ENCODE measurements at regions not wholly inside any gene's neighbourhood (a gene's known extent, or its start where the extent isn't known, plus 50 kb on each side); places are given as distances from the start of the nearest gene placed in this dataset.

DNA sequence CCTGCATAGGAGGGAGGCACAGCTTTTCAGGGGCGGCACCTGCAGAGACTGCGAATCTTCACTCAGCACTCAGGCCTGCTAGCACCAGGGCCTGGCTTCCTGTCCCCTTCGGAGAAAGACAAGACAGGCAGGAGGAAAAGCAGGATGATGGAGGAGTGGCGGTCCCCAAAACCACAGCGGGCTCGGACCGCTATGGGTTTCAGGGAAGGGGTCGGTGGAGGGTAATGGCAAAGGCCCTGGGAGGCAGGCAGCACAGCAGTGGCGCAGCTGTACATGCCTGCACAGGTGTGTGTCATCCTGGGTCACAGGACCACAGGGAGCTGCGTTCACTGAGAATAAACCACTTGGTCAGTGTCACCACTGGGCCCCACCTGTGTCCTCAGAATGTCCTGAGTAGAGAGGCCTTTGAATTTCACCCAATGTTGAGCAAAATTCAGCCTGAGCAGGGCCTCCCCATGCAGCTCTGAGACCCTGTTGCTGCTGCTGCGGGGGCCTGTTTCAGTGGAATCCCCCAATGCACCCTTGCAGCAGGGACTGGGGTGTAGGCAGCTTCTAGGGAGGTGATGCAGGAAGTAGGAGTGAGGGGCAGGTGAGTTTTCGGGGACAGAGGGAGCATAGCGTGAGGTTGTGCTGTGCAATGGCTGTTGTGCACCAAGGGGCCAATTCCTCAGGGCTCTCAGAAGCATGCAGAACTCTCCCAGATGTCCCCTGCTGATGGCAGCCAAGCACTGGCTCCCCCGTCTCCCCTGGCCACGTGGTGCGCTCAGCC lies 90.6 kb upstream of the PPP2R2D start:
- DNase-seq (ENCODE audit: low read depth, low spot score) (no peak), FAIRE-seq (no peak)
- H3K36me3 ChIP-seq (ENCODE audit: control insufficient read depth in 2 of 2, extremely low read depth in 1 of 2, insufficient read depth in 2 of 2, low read length in 2 of 2), result no peaks in the 10 kb centered on the region
- intact Hi-C loops (cut with micrococcal nuclease), result no loop called here
- no peaks in the 10 kb centered on the region for H3K27me3 ChIP-seq (ENCODE audit: control insufficient read depth in 2 of 2, insufficient read depth in 2 of 2, low read length in 2 of 2)
- H3K4me1 ChIP-seq (ENCODE audit: control insufficient read depth, extremely low read depth, insufficient read depth, low read length), result no peaks in the 10 kb centered on the region
- no peaks in the 10 kb centered on the region for H3K9me1 ChIP-seq (replicated peaks; ENCODE audit: control insufficient read depth, extremely low read depth, insufficient read depth, low read length)
- no peak overlapping the region for H3K4me2 ChIP-seq (ENCODE audit: insufficient read depth, low read length)
- H3K27ac ChIP-seq (ENCODE audit: insufficient read depth, low read depth, low read length), result no peak overlapping the region
- H4K20me1 ChIP-seq (replicated peaks; ENCODE audit: control insufficient read depth, extremely low read depth, insufficient read depth, low read length), result no peaks in the 10 kb centered on the region
- no peak overlapping the region for H3K4me3 ChIP-seq (replicated peaks in 1 of 3; ENCODE audit: insufficient read depth in 1 of 3, low read depth in 1 of 3, low read length in 3 of 3)
- dilution Hi-C loops (cut with MboI; ENCODE audit: extremely low pct_ligation_motif_present, low sequenced_read_pairs), result no loop called here
- H3K79me2 ChIP-seq (ENCODE audit: control insufficient read depth, insufficient read depth, low read length), result no peaks in the 10 kb centered on the region
- no peak overlapping the region for H2AFZ ChIP-seq (ENCODE audit: low read depth, low read length)
- POLR2A ChIA-PET, result no interaction called here
- CTCF ChIA-PET, result no interaction called here
- TF ChIP-seq GATA2 (IDR thresholded peaks at IDR 0.05; ENCODE audit: insufficient read depth, insufficient read length, low read depth, low read length), result no peak
- H3K9ac ChIP-seq (replicated peaks; ENCODE audit: extremely low read depth, insufficient read depth, low read length), result no peak overlapping the region
- H3K9me3 ChIP-seq (replicated peaks; ENCODE audit: control insufficient read depth, insufficient read depth, low read length), result no peaks in the 10 kb centered on the region
- no TSS peak for BruUV-seq (replicated peaks)

- H3K27ac ChIP-seq (ENCODE audit: insufficient read depth, low read depth, low read length), result no peak overlapping the region
- no peaks in the 10 kb centered on the region for H3K36me3 ChIP-seq (ENCODE audit: control insufficient read depth in 2 of 2, extremely low read depth in 1 of 2, insufficient read depth in 2 of 2, low read length in 2 of 2)
- no peaks in the 10 kb centered on the region for H3K9me1 ChIP-seq (replicated peaks; ENCODE audit: control insufficient read depth, extremely low read depth, insufficient read depth, low read length)
- no TSS peak for BruUV-seq (replicated peaks)
- TF ChIP-seq FOS (IDR thresholded peaks at IDR 0.05; ENCODE audit: borderline replicate concordance, insufficient read depth, low read length), result no peak
- TF ChIP-seq MYC (IDR thresholded peaks at IDR 0.05; ENCODE audit: low read depth, low read length), result no peak
- TF ChIP-seq EZH2 (IDR thresholded peaks at IDR 0.05; ENCODE audit: borderline replicate concordance, low read depth, low read length, severe bottlenecking), result no peak
- DNase-seq (ENCODE audit: low read depth, low spot score) (no peak), FAIRE-seq (no peak)
- no peaks in the 10 kb centered on the region for H3K79me2 ChIP-seq (ENCODE audit: control insufficient read depth, insufficient read depth, low read length)
- no peaks in the 10 kb centered on the region for H4K20me1 ChIP-seq (replicated peaks; ENCODE audit: control insufficient read depth, extremely low read depth, insufficient read depth, low read length)
- H3K4me3 ChIP-seq (replicated peaks in 1 of 3; ENCODE audit: insufficient read depth in 1 of 3, low read depth in 1 of 3, low read length in 3 of 3), result no peak overlapping the region
- H2AFZ ChIP-seq (ENCODE audit: low read depth, low read length), result no peak overlapping the region
- H3K9me3 ChIP-seq (replicated peaks; ENCODE audit: control insufficient read depth, insufficient read depth, low read length), result no peaks in the 10 kb centered on the region
- CTCF ChIA-PET, result no interaction called here
- no peaks in the 10 kb centered on the region for H3K4me1 ChIP-seq (ENCODE audit: control insufficient read depth, extremely low read depth, insufficient read depth, low read length)
- H3K9ac ChIP-seq (replicated peaks; ENCODE audit: extremely low read depth, insufficient read depth, low read length), result no peak overlapping the region
- intact Hi-C loops (cut with micrococcal nuclease), result no loop called here
- dilution Hi-C loops (cut with MboI; ENCODE audit: extremely low pct_ligation_motif_present, low sequenced_read_pairs), result no loop called here
- POLR2A ChIA-PET, result no interaction called here
- no peak overlapping the region for H3K4me2 ChIP-seq (ENCODE audit: insufficient read depth, low read length)
- H3K27me3 ChIP-seq (ENCODE audit: control insufficient read depth in 2 of 2, insufficient read depth in 2 of 2, low read length in 2 of 2), result no peaks in the 10 kb centered on the region
These were observed 89.8 kb upstream of the PPP2R2D start for GRCh38 chr10:131810805-131811629.
